A549 (cell line): ENCODE measurements at regions not wholly inside any gene's neighbourhood (a gene's known extent, or its start where the extent isn't known, plus 50 kb on each side); places are given as distances from the start of the nearest gene placed in this dataset.

Experiments used
- EP300 ChIP-seq, 2 experiments: fragments of >200 bp; sonication (Bioruptor Twin); formaldehyde crosslinking; IDR thresholded peaks; 2 replicates in 1 of 2; 3 replicates in 1 of 2; pipeline ENCODE4 v1.6.1; 2016 to 2017
- HDAC2 ChIP-seq: fragments of 200-600 bp; sonication (generic); IDR thresholded peaks from 2 replicates; pipeline ENCODE4 v1.6.1; 2016
- POLR2A ChIP-seq: IDR thresholded peaks from 2 replicates; pipeline ENCODE4 v1.6.1; 2012; ENCODE audit warnings: mild to moderate bottlenecking, low read length
- POLR2AphosphoS2 ChIP-seq: conservative IDR thresholded peaks from 2 replicates; pipeline ENCODE4 v1.6.1; 2012; ENCODE audit warnings: low read length, improper control_type of control experiment, inconsistent platforms
- RAD21 ChIP-seq, 2 experiments: fragments of >200 bp in 1 of 2; sonication (Bioruptor Twin) in 1 of 2; formaldehyde crosslinking in 1 of 2; IDR thresholded peaks in 1 of 2; conservative IDR thresholded peaks in 1 of 2; 2 replicates in 1 of 2; 3 replicates in 1 of 2; pipeline ENCODE4 v1.6.1; 2012 to 2018; ENCODE audit warnings: inconsistent platforms in 1 of 2
- TF ChIP-seq, protein P1 (sequence below): fragments of >200 bp; sonication (Bioruptor Twin); formaldehyde crosslinking; IDR thresholded peaks from 3 replicates; pipeline ENCODE4 v1.5.1; 2016
- TF ChIP-seq, protein P2 (sequence below): fragments of 450-650 bp; IDR thresholded peaks from 2 replicates; pipeline ENCODE4 v1.6.1; 2014; ENCODE audit warnings: antibody characterized with exemption
- TF ChIP-seq, protein P3 (sequence below): IDR thresholded peaks from 2 replicates; pipeline ENCODE4 v1.6.1; 2012

DNA sequence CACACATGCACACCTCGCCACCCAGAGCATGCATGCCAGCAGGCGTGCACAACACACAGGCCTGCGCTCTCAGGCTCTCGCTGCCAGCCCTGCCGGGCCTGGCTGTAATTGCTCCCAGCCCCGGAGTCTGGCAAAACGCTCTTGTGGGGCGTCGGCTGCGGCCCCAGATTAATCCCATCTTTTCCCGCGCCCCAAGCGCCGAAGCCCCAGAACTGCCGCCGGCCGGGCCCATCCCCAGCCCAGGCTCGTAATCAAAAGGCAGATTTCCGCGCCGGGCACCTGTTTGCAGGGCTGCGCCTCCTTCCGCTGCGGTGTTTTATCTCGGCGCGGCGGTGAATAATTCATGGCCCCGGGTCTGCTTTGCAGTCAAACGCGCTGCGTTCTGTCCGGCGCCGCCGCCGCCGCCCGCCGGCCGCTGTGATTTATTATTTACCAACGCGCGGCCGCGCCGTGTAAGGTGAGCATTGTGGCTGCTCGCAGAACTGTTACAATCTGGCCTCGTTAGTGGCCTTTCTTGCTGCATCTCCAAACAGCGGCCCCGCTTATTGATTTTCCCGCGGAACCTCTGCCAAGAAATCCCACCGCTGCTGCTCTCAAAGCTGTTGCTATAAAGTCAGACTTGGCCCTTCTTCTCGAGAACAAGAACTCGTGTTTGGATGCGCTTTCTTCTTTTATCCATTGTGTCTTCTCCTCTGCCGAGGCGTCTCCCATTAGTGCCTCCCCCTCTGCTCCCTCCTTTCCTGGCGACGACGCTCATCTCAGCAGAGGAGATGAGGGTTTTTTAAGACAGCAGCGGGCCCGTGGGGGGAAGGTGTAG lies 126.1 kb downstream of the IRX5 start:
- TF ChIP-seq, protein P1, sequence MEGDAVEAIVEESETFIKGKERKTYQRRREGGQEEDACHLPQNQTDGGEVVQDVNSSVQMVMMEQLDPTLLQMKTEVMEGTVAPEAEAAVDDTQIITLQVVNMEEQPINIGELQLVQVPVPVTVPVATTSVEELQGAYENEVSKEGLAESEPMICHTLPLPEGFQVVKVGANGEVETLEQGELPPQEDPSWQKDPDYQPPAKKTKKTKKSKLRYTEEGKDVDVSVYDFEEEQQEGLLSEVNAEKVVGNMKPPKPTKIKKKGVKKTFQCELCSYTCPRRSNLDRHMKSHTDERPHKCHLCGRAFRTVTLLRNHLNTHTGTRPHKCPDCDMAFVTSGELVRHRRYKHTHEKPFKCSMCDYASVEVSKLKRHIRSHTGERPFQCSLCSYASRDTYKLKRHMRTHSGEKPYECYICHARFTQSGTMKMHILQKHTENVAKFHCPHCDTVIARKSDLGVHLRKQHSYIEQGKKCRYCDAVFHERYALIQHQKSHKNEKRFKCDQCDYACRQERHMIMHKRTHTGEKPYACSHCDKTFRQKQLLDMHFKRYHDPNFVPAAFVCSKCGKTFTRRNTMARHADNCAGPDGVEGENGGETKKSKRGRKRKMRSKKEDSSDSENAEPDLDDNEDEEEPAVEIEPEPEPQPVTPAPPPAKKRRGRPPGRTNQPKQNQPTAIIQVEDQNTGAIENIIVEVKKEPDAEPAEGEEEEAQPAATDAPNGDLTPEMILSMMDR: no peak
- TF ChIP-seq POLR2AphosphoS2 (no peak), HDAC2 (no peak), EP300 (IDR thresholded peaks at IDR 0.05) (no peak), RAD21 (conservative IDR thresholded peaks at IDR 0.05 in 1 of 2, IDR thresholded peaks at IDR 0.05 in 1 of 2) (no peak), POLR2A (no peak)
- TF ChIP-seq, protein P2, sequence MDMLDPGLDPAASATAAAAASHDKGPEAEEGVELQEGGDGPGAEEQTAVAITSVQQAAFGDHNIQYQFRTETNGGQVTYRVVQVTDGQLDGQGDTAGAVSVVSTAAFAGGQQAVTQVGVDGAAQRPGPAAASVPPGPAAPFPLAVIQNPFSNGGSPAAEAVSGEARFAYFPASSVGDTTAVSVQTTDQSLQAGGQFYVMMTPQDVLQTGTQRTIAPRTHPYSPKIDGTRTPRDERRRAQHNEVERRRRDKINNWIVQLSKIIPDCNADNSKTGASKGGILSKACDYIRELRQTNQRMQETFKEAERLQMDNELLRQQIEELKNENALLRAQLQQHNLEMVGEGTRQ: no peak
- TF ChIP-seq, protein P3, sequence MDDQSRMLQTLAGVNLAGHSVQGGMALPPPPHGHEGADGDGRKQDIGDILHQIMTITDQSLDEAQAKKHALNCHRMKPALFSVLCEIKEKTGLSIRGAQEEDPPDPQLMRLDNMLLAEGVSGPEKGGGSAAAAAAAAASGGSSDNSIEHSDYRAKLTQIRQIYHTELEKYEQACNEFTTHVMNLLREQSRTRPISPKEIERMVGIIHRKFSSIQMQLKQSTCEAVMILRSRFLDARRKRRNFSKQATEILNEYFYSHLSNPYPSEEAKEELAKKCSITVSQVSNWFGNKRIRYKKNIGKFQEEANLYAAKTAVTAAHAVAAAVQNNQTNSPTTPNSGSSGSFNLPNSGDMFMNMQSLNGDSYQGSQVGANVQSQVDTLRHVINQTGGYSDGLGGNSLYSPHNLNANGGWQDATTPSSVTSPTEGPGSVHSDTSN: no peak
